Peyer's patch (tissue), 4 donors: ENCODE measurements at regions not wholly inside any gene's neighbourhood (a gene's known extent, or its start where the extent isn't known, plus 50 kb on each side); places are given as distances from the start of the nearest gene placed in this dataset.

Experiments used
- POLR2A ChIP-seq, 2 donors: fragments of 450-650 bp; IDR thresholded peaks; one replicate each; pipeline ENCODE4 v1.5.1; 2017; ENCODE audit warnings: antibody characterized with exemption in 2 of 2, mild to moderate bottlenecking in 2 of 2, moderate library complexity in 2 of 2
- TF ChIP-seq, protein P1 (sequence below), 6 experiments: fragments of 450-650 bp in 4 of 6; fragments of 200-600 bp in 2 of 6; sonication (generic) in 1 of 6; IDR thresholded peaks; one replicate each; pipeline ENCODE4 v1.5.1; 2017 to 2019; ENCODE audit warnings: antibody characterized with exemption in 6 of 6, mild to moderate bottlenecking in 3 of 6, moderate library complexity in 1 of 6

DNA sequence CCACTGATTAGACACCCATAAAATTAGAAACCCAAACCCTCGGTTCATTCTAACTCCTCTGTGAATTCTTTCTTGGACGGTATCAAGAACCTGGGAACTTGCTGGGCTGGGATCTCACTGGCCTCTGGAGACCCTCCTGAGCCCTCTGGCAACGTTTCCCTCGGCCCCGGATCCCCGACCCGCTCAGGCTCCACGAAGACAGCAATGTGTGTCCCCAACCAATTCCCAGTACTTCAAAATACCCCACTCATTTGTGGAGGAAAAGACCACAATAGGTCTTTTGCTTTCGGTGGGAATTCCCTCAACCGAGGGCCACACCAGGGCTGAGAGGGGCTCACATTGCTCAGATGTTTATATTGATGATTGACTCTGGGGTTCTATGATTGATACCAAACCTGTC is 117.9 kb upstream of the PRR20G start:
- no peak for TF ChIP-seq POLR2A (IDR thresholded peaks at IDR 0.05)
- TF ChIP-seq, protein P1, sequence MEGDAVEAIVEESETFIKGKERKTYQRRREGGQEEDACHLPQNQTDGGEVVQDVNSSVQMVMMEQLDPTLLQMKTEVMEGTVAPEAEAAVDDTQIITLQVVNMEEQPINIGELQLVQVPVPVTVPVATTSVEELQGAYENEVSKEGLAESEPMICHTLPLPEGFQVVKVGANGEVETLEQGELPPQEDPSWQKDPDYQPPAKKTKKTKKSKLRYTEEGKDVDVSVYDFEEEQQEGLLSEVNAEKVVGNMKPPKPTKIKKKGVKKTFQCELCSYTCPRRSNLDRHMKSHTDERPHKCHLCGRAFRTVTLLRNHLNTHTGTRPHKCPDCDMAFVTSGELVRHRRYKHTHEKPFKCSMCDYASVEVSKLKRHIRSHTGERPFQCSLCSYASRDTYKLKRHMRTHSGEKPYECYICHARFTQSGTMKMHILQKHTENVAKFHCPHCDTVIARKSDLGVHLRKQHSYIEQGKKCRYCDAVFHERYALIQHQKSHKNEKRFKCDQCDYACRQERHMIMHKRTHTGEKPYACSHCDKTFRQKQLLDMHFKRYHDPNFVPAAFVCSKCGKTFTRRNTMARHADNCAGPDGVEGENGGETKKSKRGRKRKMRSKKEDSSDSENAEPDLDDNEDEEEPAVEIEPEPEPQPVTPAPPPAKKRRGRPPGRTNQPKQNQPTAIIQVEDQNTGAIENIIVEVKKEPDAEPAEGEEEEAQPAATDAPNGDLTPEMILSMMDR (IDR thresholded peaks at IDR 0.05) = no peak
